Motor neuron (in vitro differentiated cells): ENCODE measurements at regions not wholly inside any gene's neighbourhood (a gene's known extent, or its start where the extent isn't known, plus 50 kb on each side); places are given as distances from the start of the nearest gene placed in this dataset.

ENCODE experiments used
- ATAC-seq, 8 experiments: fragments of 200-7000 bp; cut with Tn5 transposase; replicated peaks in 6 of 8; 2 replicates each; pipeline ENCODE4 v1.8.0; 2021; ENCODE audit warnings: mild to moderate bottlenecking in 8 of 8, moderate library complexity in 8 of 8
- H3K27ac ChIP-seq, 2 donors: fragments of 250-450 bp; sonication (Bioruptor Pico); 2 replicates each; pipeline ENCODE4 v1.9.0; 2021; ENCODE audit warnings: antibody characterized with exemption in 2 of 2, mild to moderate bottlenecking in 2 of 2, moderate library complexity in 1 of 2
- H3K4me1 ChIP-seq, 2 donors: fragments of 250-450 bp; sonication (Bioruptor Pico); replicated peaks in 1 of 2; 2 replicates each; pipeline ENCODE4 v1.6.1; 2021; ENCODE audit warnings: antibody characterized with exemption in 2 of 2, mild to moderate bottlenecking in 2 of 2, moderate library complexity in 1 of 2
- H3K4me3 ChIP-seq, 5 donors: fragments of 250-450 bp; sonication (Bioruptor Pico); 2 replicates each; pipeline ENCODE4 v1.9.0; 2021; ENCODE audit warnings: antibody characterized with exemption in 5 of 5, mild to moderate bottlenecking in 5 of 5, moderate library complexity in 4 of 5
- WGBS, 10 experiments: fragments of 450-650 bp; shearing (Covaris generic); methylation state at CpG; one replicate each; pipeline ENCODE4 v1.0.0; 2022; 5-methylcytosine and 5-hydroxymethylcytosine counted together
- in situ Hi-C, 9 experiments: fragments of 400-800 bp; cut with MboI; loops; one replicate each; pipeline ENCODE4 v1.15.0; 2021; ENCODE audit warnings: low sequenced_read_pairs in 9 of 9, low pct_unique_long_range_greater_than_20kb in 2 of 9; ENCODE audit not compliant: unreplicated experiment in 9 of 9

- 0 to 81% (median 61%) methylated on average over 2 to 4 of the region's 6 CpGs; no CpG with 5 or more reads in 1 of the 10 experiments for whole genome bisulfite sequencing, 10 experiments
- in situ Hi-C loops, result no loop called here
- peak in 2 of 8 experiments; percentile 74 to 78 for ATAC-seq
These were observed 249.8 kb upstream of the CPEB2 start for GRCh38 chr4:14752341-14753046.

GRCh38 chr4:14767142-14767541, 235.1 kb upstream of the CPEB2 start:
- Histone ChIP-seq H3K4me1 (no peaks in the 10 kb centered on the region), H3K4me3 (no peak overlapping the region), H3K27ac (no peak overlapping the region)
- in situ Hi-C loops, result no loop called here
- ATAC-seq, result no peak

More at GRCh38 chr4:14752341-14753046, 249.8 kb upstream of the CPEB2 start:
- no peak overlapping the region for H3K4me3 ChIP-seq
- no peak overlapping the region for H3K27ac ChIP-seq
- H3K4me1 ChIP-seq, result no peaks in the 10 kb centered on the region

- Histone ChIP-seq H3K4me1 (no peaks in the 10 kb centered on the region), H3K27ac (no peak overlapping the region), H3K4me3 (no peak overlapping the region)
- in situ Hi-C loops, result no loop called here
- no peak for ATAC-seq
These were observed 233.8 kb upstream of the CPEB2 start for GRCh38 chr4:14768449-14768848.

GRCh38 chr4:14769993-14770392, 232.3 kb upstream of the CPEB2 start:
- ATAC-seq, result no peak
- Histone ChIP-seq H3K27ac (no peak overlapping the region), H3K4me3 (no peak overlapping the region), H3K4me1 (no peaks in the 10 kb centered on the region)
- in situ Hi-C loops, result no loop called here
- 0 to 33% (median 18%) methylated on average over 1 of the region's 1 CpG; no CpG with 5 or more reads in 4 of the 10 experiments for WGBS, 10 experiments

GRCh38 chr4:14771094-14771493, 231.2 kb upstream of the CPEB2 start:
- Histone ChIP-seq H3K27ac (no peak overlapping the region), H3K4me3 (no peak overlapping the region), H3K4me1 (no peaks in the 10 kb centered on the region)
- in situ Hi-C loops, result no loop called here
- ATAC-seq, result peak in 2 of 8 experiments; percentile 68 to 74
- 0 to 100% (median 100%) methylated on average over 1 to 2 of the region's 2 CpGs; no CpG with 5 or more reads in 5 of the 10 experiments for WGBS, 10 experiments

- Histone ChIP-seq H3K4me3 (no peak overlapping the region), H3K27ac (no peak overlapping the region), H3K4me1 (no peaks in the 10 kb centered on the region)
- 0 to 100% (median 39%) methylated on average over 1 to 2 of the region's 2 CpGs; no CpG with 5 or more reads in 6 of the 10 experiments for WGBS, 10 experiments
- ATAC-seq, result peak in 2 of 8 experiments; percentile 85 to 91
- in situ Hi-C loops, result no loop called here
These were observed 230.6 kb upstream of the CPEB2 start for GRCh38 chr4:14771504-14772175.

- no peak for ATAC-seq
- no peaks in the 10 kb centered on the region for H3K4me1 ChIP-seq
- in situ Hi-C loops, result no loop called here
- WGBS, 10 experiments, result 56 to 100% (median 86%) methylated on average over 1 to 2 of the region's 2 CpGs; no CpG with 5 or more reads in 3 of the 10 experiments
- H3K4me3 ChIP-seq, result no peak overlapping the region
- H3K27ac ChIP-seq, result no peak overlapping the region
These were observed 229.9 kb upstream of the CPEB2 start for GRCh38 chr4:14772388-14772787.

GRCh38 chr4:14783011-14783877, 219.0 kb upstream of the CPEB2 start:
- H3K4me3 ChIP-seq, result no peak overlapping the region
- H3K4me1 ChIP-seq, result no peaks in the 10 kb centered on the region
- H3K27ac ChIP-seq, result no peak overlapping the region
- WGBS, 10 experiments, result 0 to 80% (median 55%) methylated on average over 1 to 5 of the region's 5 CpGs; no CpG with 5 or more reads in 3 of the 10 experiments
- in situ Hi-C loops, result no loop called here
- peak in 4 of 8 experiments; percentile 36 to 99 (median 67) for ATAC-seq

- ATAC-seq, result no peak
- H3K4me3 ChIP-seq, result no peak overlapping the region
- H3K27ac ChIP-seq, result no peak overlapping the region
- WGBS, 10 experiments, result 0 to 60% (median 50%) methylated on average over 1 to 3 of the region's 4 CpGs; no CpG with 5 or more reads in 5 of the 10 experiments
- in situ Hi-C loops, result no loop called here
- no peaks in the 10 kb centered on the region for H3K4me1 ChIP-seq
These were observed 215.1 kb upstream of the CPEB2 start for GRCh38 chr4:14787221-14787620.

GRCh38 chr4:14787894-14788293, 214.4 kb upstream of the CPEB2 start:
- peak in 3 of 8 experiments; percentile 34 to 50 (median 47) for ATAC-seq
- H3K27ac ChIP-seq, result no peak overlapping the region
- in situ Hi-C loops, result no loop called here
- H3K4me1 ChIP-seq, result no peaks in the 10 kb centered on the region
- no peak overlapping the region for H3K4me3 ChIP-seq

- no peak overlapping the region for H3K4me3 ChIP-seq
- no peak for ATAC-seq
- in situ Hi-C loops, result no loop called here
- H3K27ac ChIP-seq, result no peak overlapping the region
- H3K4me1 ChIP-seq, result no peaks in the 10 kb centered on the region
These were observed 211.8 kb upstream of the CPEB2 start for GRCh38 chr4:14790494-14790893.

- peak in 2 of 8 experiments; percentile 21 to 41 for ATAC-seq
- H3K4me3 ChIP-seq, result no peak overlapping the region
- H3K4me1 ChIP-seq, result no peaks in the 10 kb centered on the region
- H3K27ac ChIP-seq, result no peak overlapping the region
- in situ Hi-C loops, result no loop called here
These were observed 209.5 kb upstream of the CPEB2 start for GRCh38 chr4:14792702-14793227.

- no peak for ATAC-seq
- in situ Hi-C loops, result no loop called here
- H3K4me3 ChIP-seq, result no peak overlapping the region
- no peak overlapping the region for H3K27ac ChIP-seq
- no peaks in the 10 kb centered on the region for H3K4me1 ChIP-seq
- 7 to 100% (median 61%) methylated on average over 1 to 2 of the region's 2 CpGs; no CpG with 5 or more reads in 2 of the 10 experiments for WGBS, 10 experiments
These were observed 201.3 kb upstream of the CPEB2 start for GRCh38 chr4:14800977-14801376.
